Neural progenitor cell (in vitro differentiated cells): ENCODE measurements at regions not wholly inside any gene's neighbourhood (a gene's known extent, or its start where the extent isn't known, plus 50 kb on each side); places are given as distances from the start of the nearest gene placed in this dataset.
A peak's percentile ranks its signal among the peaks of the same experiment; 100 is the strongest.

ENCODE experiments used
- DNase-seq: peaks from one replicate; pipeline ENCODE4 v3.0.0-alpha.2; 2016; ENCODE audit warnings: low spot score
- H2AFZ ChIP-seq: fragments of 200-600 bp; sonication (generic); replicated peaks from 2 replicates; pipeline ENCODE4 v1.6.1; 2016; ENCODE audit warnings: antibody characterized with exemption
- H3F3A ChIP-seq: fragments of 200-600 bp; sonication (generic); 2 replicates; pipeline ENCODE4 v1.6.1; 2016; ENCODE audit warnings: antibody characterized with exemption, low read depth
- H3K27ac ChIP-seq: fragments of 200-600 bp; sonication (generic); 2 replicates; pipeline ENCODE4 v1.5.1; 2016; ENCODE audit warnings: mild to moderate bottlenecking
- H3K27me3 ChIP-seq: fragments of 200-600 bp; sonication (generic); 2 replicates; pipeline ENCODE4 v1.6.1; 2016; ENCODE audit warnings: mild to moderate bottlenecking, moderate library complexity
- H3K36me3 ChIP-seq: fragments of 200-600 bp; sonication (generic); 2 replicates; pipeline ENCODE4 v1.5.1; 2016
- H3K4me1 ChIP-seq: fragments of 200-600 bp; sonication (generic); 2 replicates; pipeline ENCODE4 v1.6.1; 2016; ENCODE audit warnings: mixed run types
- H3K4me2 ChIP-seq: fragments of 200-600 bp; sonication (generic); 2 replicates; pipeline ENCODE4 v1.6.1; 2016
- H3K4me3 ChIP-seq: fragments of 200-600 bp; sonication (generic); 2 replicates; pipeline ENCODE4 v1.5.1; 2016
- H3K79me2 ChIP-seq: fragments of 200-600 bp; sonication (generic); 2 replicates; pipeline ENCODE4 v1.6.1; 2016; ENCODE audit warnings: low read depth
- H3K9ac ChIP-seq: fragments of 200-600 bp; sonication (generic); 2 replicates; pipeline ENCODE4 v1.6.1; 2016
- H3K9me3 ChIP-seq: fragments of 200-600 bp; sonication (generic); 2 replicates; pipeline ENCODE4 v1.5.1; 2016; ENCODE audit warnings: low read depth
- H4K20me1 ChIP-seq: fragments of 200-600 bp; sonication (generic); 2 replicates; pipeline ENCODE4 v1.6.1; 2016; ENCODE audit warnings: low read depth
- H3K27ac Mint-ChIP-seq: 3 replicates; pipeline ENCODE4 v1.8.0; 2021; ENCODE audit warnings: mixed read lengths
- H3K27me3 Mint-ChIP-seq: 2 replicates; pipeline ENCODE4 v1.8.0; 2022; ENCODE audit warnings: low read depth, mild to moderate bottlenecking, inconsistent platforms, moderate library complexity, mixed read lengths; ENCODE audit not compliant: insufficient read depth
- H3K36me3 Mint-ChIP-seq: 3 replicates; pipeline ENCODE4 v1.8.0; 2021; ENCODE audit warnings: mixed read lengths
- H3K4me1 Mint-ChIP-seq: 3 replicates; pipeline ENCODE4 v1.8.0; 2021; ENCODE audit warnings: mixed read lengths
- H3K4me3 Mint-ChIP-seq: 3 replicates; pipeline ENCODE4 v1.8.0; 2021; ENCODE audit warnings: mild to moderate bottlenecking, moderate library complexity, mixed read lengths
- H3K9me3 Mint-ChIP-seq: 3 replicates; pipeline ENCODE4 v1.8.0; 2020; ENCODE audit warnings: mixed read lengths
- CTCF ChIP-seq: fragments of 200-600 bp; sonication (generic); IDR thresholded peaks from 2 replicates; pipeline ENCODE4 v1.5.1; 2017; ENCODE audit warnings: antibody characterized with exemption, mild to moderate bottlenecking
- EZH2 ChIP-seq: fragments of 200-600 bp; sonication (generic); IDR thresholded peaks from 2 replicates; pipeline ENCODE4 v1.6.1; 2017; ENCODE audit warnings: antibody characterized with exemption, mild to moderate bottlenecking, moderate library complexity
- EZH2phosphoT487 ChIP-seq: fragments of 200-600 bp; sonication (generic); IDR thresholded peaks from 2 replicates; pipeline ENCODE4 v1.6.1; 2017; ENCODE audit warnings: antibody characterized with exemption

DNA sequence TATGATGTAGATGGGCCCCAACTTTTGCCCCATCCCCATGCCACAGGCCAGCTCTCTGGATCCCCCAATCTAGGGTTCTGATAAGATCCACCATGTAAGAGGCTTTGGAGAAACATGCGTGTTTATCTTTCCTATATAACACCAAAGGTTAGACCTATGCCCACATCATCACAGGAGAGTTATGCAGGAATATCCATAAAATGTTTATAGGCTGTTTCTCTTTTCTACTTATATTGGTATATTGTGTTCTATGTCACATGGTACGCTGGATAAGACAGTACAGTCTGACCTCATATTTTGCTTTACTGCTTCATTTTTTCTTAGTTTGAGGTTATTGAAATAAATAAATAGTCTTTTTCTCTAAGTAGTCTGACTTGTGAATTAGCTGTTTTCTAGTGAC, 1013.9 kb upstream of the GYPC start:
- no peaks in the 10 kb centered on the region for H3F3A ChIP-seq
- H3K4me1 ChIP-seq: peaks cover 14% of the 10 kb centered on the region
- no peak for DNase-seq
- Mint-ChIP-seq H3K36me3 (no peaks in the 10 kb centered on the region), H3K9me3 (no peaks in the 10 kb centered on the region), H3K4me1 (peaks cover 22% of the 10 kb centered on the region), H3K27me3 (no peaks in the 10 kb centered on the region), H3K4me3 (no peak overlapping the region), H3K27ac (no peak overlapping the region)
- H2AFZ ChIP-seq: no peak overlapping the region
- H3K79me2 ChIP-seq: no peaks in the 10 kb centered on the region
- H3K4me3 ChIP-seq: no peak overlapping the region
- no peak for TF ChIP-seq EZH2phosphoT487
- TF ChIP-seq EZH2: no peak
- no peak for TF ChIP-seq CTCF
- no peak overlapping the region for H3K27ac ChIP-seq
- no peaks in the 10 kb centered on the region for H3K9me3 ChIP-seq
- no peaks in the 10 kb centered on the region for H3K27me3 ChIP-seq
- no peak overlapping the region for H3K4me2 ChIP-seq
- no peaks in the 10 kb centered on the region for H4K20me1 ChIP-seq
- no peaks in the 10 kb centered on the region for H3K36me3 ChIP-seq
- H3K9ac ChIP-seq: no peak overlapping the region

DNA sequence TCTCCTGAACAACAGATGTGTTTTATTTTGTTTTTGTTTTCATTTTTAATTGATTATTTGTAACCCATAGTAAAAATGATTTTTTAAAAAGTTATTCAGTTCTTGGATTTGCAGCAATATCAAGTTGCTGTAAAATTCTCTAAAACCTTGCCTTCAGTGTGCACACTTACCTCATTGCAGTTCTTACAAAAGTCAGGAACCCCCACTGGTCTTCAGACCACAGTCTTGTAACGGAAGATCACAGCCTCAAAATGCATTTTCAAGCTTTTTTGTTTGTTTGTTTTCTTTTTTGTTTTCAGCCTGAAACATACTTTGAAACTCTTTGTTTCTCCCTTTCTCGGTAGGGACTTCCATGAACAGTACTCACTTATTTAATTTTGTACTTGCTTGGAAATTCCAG, 1012.8 kb upstream of the GYPC start:
- no peaks in the 10 kb centered on the region for H3K36me3 Mint-ChIP-seq
- no peak overlapping the region for H3K4me3 Mint-ChIP-seq

GRCh38 chr2:125643585-125643984, 1012.4 kb upstream of the GYPC start:
- H3K9me3 Mint-ChIP-seq: peaks cover 2% of the 10 kb centered on the region
- H3K4me3 ChIP-seq: no peak overlapping the region
- TF ChIP-seq EZH2phosphoT487 (no peak), EZH2 (no peak), CTCF (no peak)
- H3K36me3 ChIP-seq: no peaks in the 10 kb centered on the region
- H3K4me3 Mint-ChIP-seq: no peak overlapping the region
- no peak overlapping the region for H3K4me2 ChIP-seq
- H3K27me3 Mint-ChIP-seq: no peaks in the 10 kb centered on the region
- H3K79me2 ChIP-seq: no peaks in the 10 kb centered on the region
- H3K27ac Mint-ChIP-seq: no peak overlapping the region
- no peaks in the 10 kb centered on the region for H4K20me1 ChIP-seq
- no peaks in the 10 kb centered on the region for H3K27me3 ChIP-seq
- peak overlapping the region; percentile 36 for H2AFZ ChIP-seq
- no peaks in the 10 kb centered on the region for H3K36me3 Mint-ChIP-seq
- H3K9ac ChIP-seq: no peak overlapping the region
- H3K27ac ChIP-seq: no peak overlapping the region
- peaks cover 20% of the 10 kb centered on the region for H3K4me1 ChIP-seq
- no peaks in the 10 kb centered on the region for H3K9me3 ChIP-seq
- H3F3A ChIP-seq: no peaks in the 10 kb centered on the region
- DNase-seq: no peak
- peaks cover 22% of the 10 kb centered on the region for H3K4me1 Mint-ChIP-seq

More for the DNA sequence above, 1012.8 kb upstream of the GYPC start:
- Mint-ChIP-seq H3K27me3 (no peaks in the 10 kb centered on the region), H3K27ac (no peak overlapping the region), H3K4me1 (peaks cover 22% of the 10 kb centered on the region), H3K9me3 (no peaks in the 10 kb centered on the region)
- Histone ChIP-seq H3K27ac (no peak overlapping the region), H3K9me3 (no peaks in the 10 kb centered on the region), H3K9ac (no peak overlapping the region), H3F3A (no peaks in the 10 kb centered on the region), H3K4me2 (peak overlapping the region; percentile 8), H3K79me2 (no peaks in the 10 kb centered on the region), H3K36me3 (no peaks in the 10 kb centered on the region), H3K27me3 (no peaks in the 10 kb centered on the region), H3K4me3 (no peak overlapping the region), H2AFZ (peak overlapping the region; percentile 36), H3K4me1 (peaks cover 16% of the 10 kb centered on the region), H4K20me1 (no peaks in the 10 kb centered on the region)
- DNase-seq: no peak
- TF ChIP-seq CTCF: no peak
- TF ChIP-seq EZH2: no peak
- no peak for TF ChIP-seq EZH2phosphoT487

GRCh38 chr2:125644257-125644656, 1011.7 kb upstream of the GYPC start:
- H3K27ac Mint-ChIP-seq: no peak overlapping the region
- H3K27me3 Mint-ChIP-seq: no peaks in the 10 kb centered on the region

More at GRCh38 chr2:125644257-125644656, 1011.7 kb upstream of the GYPC start:
- Histone ChIP-seq H3K4me1 (peaks cover 27% of the 10 kb centered on the region), H3K9me3 (no peaks in the 10 kb centered on the region), H3K4me2 (no peak overlapping the region), H2AFZ (no peak overlapping the region), H4K20me1 (no peaks in the 10 kb centered on the region), H3K27me3 (no peaks in the 10 kb centered on the region), H3K9ac (no peak overlapping the region), H3F3A (no peaks in the 10 kb centered on the region), H3K4me3 (no peak overlapping the region), H3K79me2 (no peaks in the 10 kb centered on the region), H3K36me3 (no peaks in the 10 kb centered on the region), H3K27ac (no peak overlapping the region)
- Mint-ChIP-seq H3K9me3 (peaks cover 2% of the 10 kb centered on the region), H3K36me3 (no peaks in the 10 kb centered on the region), H3K4me3 (no peak overlapping the region), H3K4me1 (peaks cover 22% of the 10 kb centered on the region)
- TF ChIP-seq CTCF (no peak), EZH2phosphoT487 (no peak), EZH2 (no peak)
- DNase-seq: no peak
